ENCODE measurements at regions not wholly inside any gene's neighbourhood (a gene's known extent, or its start where the extent isn't known, plus 50 kb on each side); places are given as distances from the start of the nearest gene placed in this dataset.

- DNase-seq = peak in 2 of 14 donors; percentile 2 to 4
Measured at GRCh38 chr1:192713921-192714320, 78.0 kb downstream of the RGS13 start.

- DNase-seq = no peak
Measured at GRCh38 chr1:192724670-192725069, 84.2 kb upstream of the RGS2 start.

GRCh38 chr1:192726820-192727504 is 81.9 kb upstream of the RGS2 start:
- no peak for DNase-seq

- DNase-seq = no peak
Measured at GRCh38 chr1:192729500-192729899, 79.3 kb upstream of the RGS2 start.

GRCh38 chr1:192730198-192730597 is 78.6 kb upstream of the RGS2 start:
- DNase-seq = peak in 1 of 14 donors; percentile 51

- DNase-seq = no peak
Measured at GRCh38 chr1:192732787-192733186, 76.1 kb upstream of the RGS2 start.

GRCh38 chr1:192735298-192735915 is 73.4 kb upstream of the RGS2 start:
- no peak for DNase-seq

- DNase-seq = no peak
Measured at GRCh38 chr1:192737306-192737705, 71.5 kb upstream of the RGS2 start.

- DNase-seq = no peak
Measured at GRCh38 chr1:192739476-192740184, 69.2 kb upstream of the RGS2 start.

- DNase-seq = no peak
Measured at GRCh38 chr1:192740214-192740613, 68.6 kb upstream of the RGS2 start.

GRCh38 chr1:192741095-192741494 is 67.7 kb upstream of the RGS2 start:
- no peak for DNase-seq

- no peak for DNase-seq
Measured at GRCh38 chr1:192747301-192747700, 61.5 kb upstream of the RGS2 start.

GRCh38 chr1:192747943-192748342 is 60.9 kb upstream of the RGS2 start:
- DNase-seq = no peak

GRCh38 chr1:192749349-192749748 is 59.5 kb upstream of the RGS2 start:
- DNase-seq = no peak

GRCh38 chr1:192751260-192751659 is 57.6 kb upstream of the RGS2 start:
- DNase-seq = no peak

GRCh38 chr1:192756314-192756713 is 52.5 kb upstream of the RGS2 start:
- no peak for DNase-seq

- DNase-seq = peak in 1 of 14 donors; percentile 5
Measured at GRCh38 chr1:192756847-192757246, 52.0 kb upstream of the RGS2 start.

GRCh38 chr1:192758492-192758891 is 50.3 kb upstream of the RGS2 start:
- no peak for DNase-seq
